Heart right ventricle (tissue), 16 donors: ENCODE measurements at regions not wholly inside any gene's neighbourhood (a gene's known extent, or its start where the extent isn't known, plus 50 kb on each side); places are given as distances from the start of the nearest gene placed in this dataset.

Experiments
- ATAC-seq, 8 donors: fragments of 200-7000 bp; cut with Tn5 transposase; one replicate each; pipeline ENCODE4 v1.9.1; 2020; ENCODE audit warnings: mild to moderate bottlenecking in 8 of 8, moderate library complexity in 8 of 8, moderate number of reproducible peaks in 1 of 8
- DNase-seq, 2 donors: peaks; one replicate each; pipeline ENCODE4 v3.0.0-alpha.2; 2020
- H3K27ac ChIP-seq, 10 donors: fragments of 200-600 bp; sonication (generic) in 2 of 10; one replicate each; pipeline versions ENCODE4 v1.5.0 to v1.8.0; 2020 to 2022; ENCODE audit warnings: mild to moderate bottlenecking in 3 of 10
- H3K27me3 ChIP-seq, 7 donors: fragments of 200-600 bp; one replicate each; pipeline ENCODE4 v1.8.0; 2021 to 2022; ENCODE audit warnings: mild to moderate bottlenecking in 2 of 7
- H3K36me3 ChIP-seq, 9 donors: fragments of 200-600 bp; sonication (generic) in 1 of 9; one replicate each; pipeline versions ENCODE4 v1.5.0 to v1.8.0; 2020 to 2022; ENCODE audit warnings: mild to moderate bottlenecking in 2 of 9
- H3K4me1 ChIP-seq, 9 donors: fragments of 200-600 bp; sonication (generic) in 1 of 9; one replicate each; pipeline versions ENCODE4 v1.5.0 to v1.8.0; 2020 to 2022; ENCODE audit warnings: mild to moderate bottlenecking in 4 of 9
- H3K4me3 ChIP-seq, 10 donors: fragments of 200-600 bp; sonication (generic) in 2 of 10; one replicate each; pipeline versions ENCODE4 v1.5.0 to v1.8.0; 2020 to 2022; ENCODE audit warnings: mild to moderate bottlenecking in 7 of 10, moderate library complexity in 2 of 10
- H3K9me3 ChIP-seq, 11 donors: fragments of 200-600 bp in 10 of 11; sonication (generic) in 2 of 11; one replicate each; pipeline versions ENCODE4 v1.5.0 to v1.8.0; 2013 to 2022; ENCODE audit warnings: mild to moderate bottlenecking in 2 of 11, control low read depth in 1 of 11, moderate library complexity in 1 of 11
- WGBS, 2 donors: extraction: QIAGEN DNeasy Blood & Tissue Kit; methylation state at CpG; one replicate each; pipeline ENCODE4 v1.1.7; 2013; ENCODE audit warnings: inconsistent platforms in 1 of 2; 5-methylcytosine and 5-hydroxymethylcytosine counted together
- intact Hi-C, 10 donors: fragments of 100-400 bp; cut with DNase I; formaldehyde crosslinking; loops; one replicate each; pipeline versions ENCODE4 v1.11.1 to v1.14.2; 2022
- TF ChIP-seq, protein P1 (sequence below), 9 donors: fragments of 200-600 bp; sonication (generic) in 2 of 9; IDR thresholded peaks; one replicate each; pipeline versions ENCODE4 v1.5.0 to v1.8.0; 2021 to 2022; ENCODE audit warnings: antibody characterized with exemption in 9 of 9, mild to moderate bottlenecking in 5 of 9, moderate library complexity in 1 of 9
- donor health status: Arrhythmogenic right ventricular cardiomyopathy.
- donor health status: ischemic (EF 13 %, LVEDD 7.1; RV severe dilation, severe dysfunction).
- donor health status: healthy with polysubstance abuse.
- donor health status: DM: no; HTN: yes; CAD: no.
- donor health status: DM: no; HTN: no; CAD: no.
- donor health status: ischemic (EF 25% LVEDD 6.9; RV normal size, moderate dysfunction).
- donor health status: ischemic (EF 25% LVEDD 5.7; RV mildly dilated, moderate dysfunction).
- donor health status: healthy.
- donor health status: DM: yes; HTN: yes; CAD: no.
- donor health status: Ischemic cardiomyopathy.
- donor health status: ischemic (EF 35%, LVEDD 5.7; RV mildly dilated, moderate dysfunction).
- donor health status: nonischemic (EF 11% LVEDD 7.7; RV severe dilation, severe dysfunction).
- donor health status: DM: yes; HTN: yes; CAD: no.
- donor health status: PGD.
- donor health status: ischemic (EF 29% LVEDD 5.4; RV normal size, mild dysfunction).
- donor health status: nonischemic (EF 23%, LVEDD 6.1; RV moderate dilation, normal function).

- DNase-seq (no peak), ATAC-seq (no peak)
- Histone ChIP-seq H3K36me3 (no peaks in the 10 kb centered on the region), H3K4me1 (peaks cover 0 to 7% (median 0%) of the 10 kb centered on the region in 9 donors), H3K9me3 (no peaks in the 10 kb centered on the region), H3K4me3 (no peak overlapping the region), H3K27ac (no peak overlapping the region), H3K27me3 (no peaks in the 10 kb centered on the region)
- intact Hi-C loops, result no loop called here
- WGBS, 2 donors, result 78 to 83% methylated on average over 24 of the region's 24 CpGs
- TF ChIP-seq, protein P1, sequence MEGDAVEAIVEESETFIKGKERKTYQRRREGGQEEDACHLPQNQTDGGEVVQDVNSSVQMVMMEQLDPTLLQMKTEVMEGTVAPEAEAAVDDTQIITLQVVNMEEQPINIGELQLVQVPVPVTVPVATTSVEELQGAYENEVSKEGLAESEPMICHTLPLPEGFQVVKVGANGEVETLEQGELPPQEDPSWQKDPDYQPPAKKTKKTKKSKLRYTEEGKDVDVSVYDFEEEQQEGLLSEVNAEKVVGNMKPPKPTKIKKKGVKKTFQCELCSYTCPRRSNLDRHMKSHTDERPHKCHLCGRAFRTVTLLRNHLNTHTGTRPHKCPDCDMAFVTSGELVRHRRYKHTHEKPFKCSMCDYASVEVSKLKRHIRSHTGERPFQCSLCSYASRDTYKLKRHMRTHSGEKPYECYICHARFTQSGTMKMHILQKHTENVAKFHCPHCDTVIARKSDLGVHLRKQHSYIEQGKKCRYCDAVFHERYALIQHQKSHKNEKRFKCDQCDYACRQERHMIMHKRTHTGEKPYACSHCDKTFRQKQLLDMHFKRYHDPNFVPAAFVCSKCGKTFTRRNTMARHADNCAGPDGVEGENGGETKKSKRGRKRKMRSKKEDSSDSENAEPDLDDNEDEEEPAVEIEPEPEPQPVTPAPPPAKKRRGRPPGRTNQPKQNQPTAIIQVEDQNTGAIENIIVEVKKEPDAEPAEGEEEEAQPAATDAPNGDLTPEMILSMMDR (IDR thresholded peaks at IDR 0.05), result no peak
These were observed 54.2 kb upstream of the GRPEL1 start for GRCh38 chr4:7121866-7122653.

GRCh38 chr4:7121174-7121573 lies 53.3 kb upstream of the GRPEL1 start:
- H3K4me3 ChIP-seq, result no peak overlapping the region
- TF ChIP-seq, protein P1 (IDR thresholded peaks at IDR 0.05), result no peak
- no peaks in the 10 kb centered on the region for H3K9me3 ChIP-seq
- H3K36me3 ChIP-seq, result no peaks in the 10 kb centered on the region
- peak overlapping the region in 1 of 10 donors; percentile 43 for H3K27ac ChIP-seq
- peaks cover 0 to 7% (median 0%) of the 10 kb centered on the region in 9 donors for H3K4me1 ChIP-seq
- 77 to 90% methylated on average over 15 of the region's 15 CpGs for WGBS, 2 donors
- DNase-seq (no peak), ATAC-seq (peak in 1 of 8 donors; percentile 6)
- intact Hi-C loops, result no loop called here
- H3K27me3 ChIP-seq, result peaks cover 0 to 3% (median 0%) of the 10 kb centered on the region in 7 donors

DNA sequence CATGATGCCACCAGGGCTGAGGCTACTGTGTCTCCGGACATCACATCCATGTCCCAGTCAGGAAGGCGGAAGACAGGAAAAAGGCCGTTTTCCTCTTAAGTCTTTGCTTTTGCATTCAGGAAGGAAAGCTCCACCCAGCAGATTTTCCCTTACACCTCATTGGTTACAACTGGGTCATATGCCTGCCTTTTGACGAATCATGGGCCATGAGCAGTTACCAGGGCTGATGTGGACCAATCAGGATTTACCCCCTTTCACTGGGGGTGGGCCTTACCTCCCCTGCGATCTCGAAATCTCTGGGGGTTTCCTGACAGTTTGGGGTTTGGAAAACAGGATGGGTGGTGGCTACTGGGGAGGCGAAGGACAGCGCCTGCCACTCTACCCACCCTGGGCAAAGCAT lies 52.5 kb upstream of the GRPEL1 start:
- WGBS, 2 donors, result 71 to 75% methylated on average over 8 of the region's 8 CpGs
- TF ChIP-seq, protein P1 (IDR thresholded peaks at IDR 0.05), result no peak
- Histone ChIP-seq H3K4me1 (peaks cover 0 to 7% (median 0%) of the 10 kb centered on the region in 9 donors), H3K27me3 (peaks cover 0 to 4% (median 0%) of the 10 kb centered on the region in 7 donors), H3K9me3 (no peaks in the 10 kb centered on the region), H3K4me3 (no peak overlapping the region), H3K36me3 (no peaks in the 10 kb centered on the region), H3K27ac (peak overlapping the region in 1 of 10 donors; percentile 43)
- intact Hi-C loops, result no loop called here
- ATAC-seq (peak in 3 of 8 donors; percentile 3 to 73 (median 35)), DNase-seq (no peak)

GRCh38 chr4:7118013-7118832 lies 50.4 kb upstream of the GRPEL1 start:
- TF ChIP-seq, protein P1 (IDR thresholded peaks at IDR 0.05), result no peak
- ATAC-seq (no peak), DNase-seq (no peak)
- no peak overlapping the region for H3K27ac ChIP-seq
- no peaks in the 10 kb centered on the region for H3K4me1 ChIP-seq
- no peak overlapping the region for H3K4me3 ChIP-seq
- WGBS, 2 donors, result 93 to 97% methylated on average over 2 of the region's 2 CpGs
- no peaks in the 10 kb centered on the region for H3K36me3 ChIP-seq
- intact Hi-C loops, result no loop called here
- no peaks in the 10 kb centered on the region for H3K9me3 ChIP-seq
- peaks cover 0 to 4% (median 0%) of the 10 kb centered on the region in 7 donors for H3K27me3 ChIP-seq
